ENCODE measurements at regions not wholly inside any gene's neighbourhood (a gene's known extent, or its start where the extent isn't known, plus 50 kb on each side); places are given as distances from the start of the nearest gene placed in this dataset.
A peak's percentile ranks its signal among the peaks of the same experiment; 100 is the strongest.

GRCh38 chr5:93107141-93107540 is 473.9 kb downstream of the NR2F1-AS1 start:
- TF ChIP-seq CTCF (IDR thresholded peaks at IDR 0.05; ENCODE audit: unreplicated experiment): no peak
- no peaks in the 10 kb centered on the region for H3K9me3 Mint-ChIP-seq (ENCODE audit: low read depth)
- peak overlapping the region; percentile 27 for H3K4me3 Mint-ChIP-seq (ENCODE audit: low read depth)
- H3K27ac Mint-ChIP-seq: no peak overlapping the region
- DNase-seq (ENCODE audit: low spot score, unreplicated experiment): no peak
- peaks cover 8% of the 10 kb centered on the region for H3K27me3 Mint-ChIP-seq
- no peaks in the 10 kb centered on the region for H3K36me3 Mint-ChIP-seq (ENCODE audit: insufficient read depth)
- peaks cover 24% of the 10 kb centered on the region for H3K4me1 Mint-ChIP-seq (ENCODE audit: low read depth)

DNA sequence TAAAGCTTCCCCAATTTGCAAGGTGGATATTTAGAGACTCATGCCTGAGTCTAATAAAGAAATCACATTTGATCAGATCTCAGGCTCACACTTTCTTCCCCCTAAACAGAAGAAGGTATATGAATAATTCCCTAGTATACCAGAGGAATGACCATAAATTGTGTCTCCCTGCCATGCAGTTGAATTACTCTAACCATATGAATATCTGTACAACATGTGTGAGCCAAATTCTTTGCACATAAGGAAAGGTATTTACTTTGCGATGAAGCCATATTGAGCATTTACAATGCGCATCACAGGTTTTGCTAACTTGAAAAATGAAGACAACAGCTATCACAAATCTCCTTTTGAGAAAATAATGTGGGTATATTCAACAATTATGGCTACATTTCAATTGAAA is 479.4 kb downstream of the NR2F1-AS1 start:
- Mint-ChIP-seq H3K27ac (no peak overlapping the region), H3K9me3 (ENCODE audit: low read depth) (peaks cover 3% of the 10 kb centered on the region), H3K4me1 (ENCODE audit: low read depth) (peaks cover 7% of the 10 kb centered on the region), H3K4me3 (ENCODE audit: low read depth) (no peak overlapping the region), H3K27me3 (peaks cover 8% of the 10 kb centered on the region), H3K36me3 (ENCODE audit: insufficient read depth) (no peaks in the 10 kb centered on the region)
- TF ChIP-seq CTCF (IDR thresholded peaks at IDR 0.05; ENCODE audit: unreplicated experiment): no peak
- no peak for DNase-seq (ENCODE audit: low spot score, unreplicated experiment)

DNA sequence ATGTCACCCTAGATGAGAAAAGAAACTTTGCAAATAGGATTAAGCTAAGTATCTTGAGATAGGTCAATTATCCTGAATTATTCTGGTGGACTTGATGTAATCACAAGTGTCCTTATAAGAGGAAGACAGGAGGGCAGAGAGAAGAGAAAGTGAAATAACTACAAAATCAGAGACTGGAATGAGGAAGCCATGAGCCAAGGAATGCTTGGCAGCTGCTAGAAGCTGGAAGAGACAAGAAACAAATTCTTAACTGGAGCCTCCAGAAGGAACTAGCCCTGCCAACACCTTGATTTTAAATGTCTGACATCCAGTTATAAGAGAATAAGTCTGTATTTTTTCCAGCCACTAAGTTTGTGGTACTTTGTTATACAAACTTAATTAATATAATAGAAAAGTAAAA is 480.0 kb downstream of the NR2F1-AS1 start:
- H3K4me1 Mint-ChIP-seq (ENCODE audit: low read depth): peaks cover 2% of the 10 kb centered on the region
- H3K4me3 Mint-ChIP-seq (ENCODE audit: low read depth): no peak overlapping the region

GRCh38 chr5:93100428-93100827 is 480.6 kb downstream of the NR2F1-AS1 start:
- H3K4me1 Mint-ChIP-seq (ENCODE audit: low read depth): peaks cover 2% of the 10 kb centered on the region
- peaks cover 8% of the 10 kb centered on the region for H3K27me3 Mint-ChIP-seq
- DNase-seq (ENCODE audit: low spot score, unreplicated experiment): no peak
- H3K27ac Mint-ChIP-seq: no peak overlapping the region
- H3K4me3 Mint-ChIP-seq (ENCODE audit: low read depth): no peak overlapping the region
- no peaks in the 10 kb centered on the region for H3K36me3 Mint-ChIP-seq (ENCODE audit: insufficient read depth)
- TF ChIP-seq CTCF (IDR thresholded peaks at IDR 0.05; ENCODE audit: unreplicated experiment): no peak
- H3K9me3 Mint-ChIP-seq (ENCODE audit: low read depth): peaks cover 7% of the 10 kb centered on the region

More for the DNA sequence above, 480.0 kb downstream of the NR2F1-AS1 start:
- no peak for DNase-seq (ENCODE audit: low spot score, unreplicated experiment)
- TF ChIP-seq CTCF (IDR thresholded peaks at IDR 0.05; ENCODE audit: unreplicated experiment): no peak
- no peak overlapping the region for H3K27ac Mint-ChIP-seq
- H3K27me3 Mint-ChIP-seq: peaks cover 8% of the 10 kb centered on the region
- H3K36me3 Mint-ChIP-seq (ENCODE audit: insufficient read depth): no peaks in the 10 kb centered on the region
- peaks cover 7% of the 10 kb centered on the region for H3K9me3 Mint-ChIP-seq (ENCODE audit: low read depth)

GRCh38 chr5:93099902-93100347 is 481.1 kb downstream of the NR2F1-AS1 start:
- peaks cover 7% of the 10 kb centered on the region for H3K9me3 Mint-ChIP-seq (ENCODE audit: low read depth)
- no peak for DNase-seq (ENCODE audit: low spot score, unreplicated experiment)
- TF ChIP-seq CTCF (IDR thresholded peaks at IDR 0.05; ENCODE audit: unreplicated experiment): no peak
- H3K36me3 Mint-ChIP-seq (ENCODE audit: insufficient read depth): no peaks in the 10 kb centered on the region
- peaks cover 2% of the 10 kb centered on the region for H3K4me1 Mint-ChIP-seq (ENCODE audit: low read depth)
- H3K4me3 Mint-ChIP-seq (ENCODE audit: low read depth): no peak overlapping the region
- no peak overlapping the region for H3K27ac Mint-ChIP-seq
- peaks cover 8% of the 10 kb centered on the region for H3K27me3 Mint-ChIP-seq
